CD4-positive, alpha-beta T cell (primary cell): ENCODE measurements at regions not wholly inside any gene's neighbourhood (a gene's known extent, or its start where the extent isn't known, plus 50 kb on each side); places are given as distances from the start of the nearest gene placed in this dataset.

Experiments
- ATAC-seq: fragments of 200-7000 bp; cut with Tn5 transposase; one replicate; pipeline ENCODE4 v1.10.0; 2022; ENCODE audit warnings: mild to moderate bottlenecking; ENCODE audit not compliant: poor library complexity
- CTCF ChIA-PET: fragments of 350-600 bp; sonication (Branson Sonifier 250); formaldehyde crosslinking; loops from one replicate; lab custom pipeline; 2021; ENCODE audit warnings: antibody characterized with exemption, inconsistent platforms; lab: Charles Lee
- POLR2A ChIA-PET: fragments of 350-600 bp; sonication (Branson Sonifier 250); formaldehyde crosslinking; loops from one replicate; lab custom pipeline; 2021; ENCODE audit warnings: antibody characterized with exemption, inconsistent platforms; lab: Charles Lee
- DNase-seq, 14 experiments: peaks; one replicate each; pipeline ENCODE4 v3.0.0-alpha.2; 2013 to 2020; ENCODE audit warnings: mixed read lengths in 2 of 14
- H3K27ac ChIP-seq, 2 donors: one replicate each; pipeline versions ENCODE4 v1.5.1 to v1.7.0; 2013; ENCODE audit warnings: low read length in 2 of 2, low read depth in 1 of 2, mild to moderate bottlenecking in 1 of 2
- H3K27me3 ChIP-seq, 2 experiments: 1 replicate in 1 of 2; 2 replicates in 1 of 2; pipeline versions ENCODE4 v1.6.1 to v1.7.0; 2013; ENCODE audit warnings: low read length in 2 of 2, control low read depth in 1 of 2, mild to moderate bottlenecking in 1 of 2, moderate library complexity in 1 of 2; ENCODE audit not compliant: insufficient read depth in 2 of 2, control insufficient read depth in 1 of 2
- H3K36me3 ChIP-seq: one replicate; pipeline ENCODE4 v1.6.1; 2013; ENCODE audit warnings: low read length, control low read depth; ENCODE audit not compliant: insufficient read depth
- H3K4me1 ChIP-seq: one replicate; pipeline ENCODE4 v1.6.1; 2013; ENCODE audit warnings: low read length, control low read depth; ENCODE audit not compliant: insufficient read depth
- H3K4me3 ChIP-seq: one replicate; pipeline ENCODE4 v1.5.1; 2013; ENCODE audit warnings: mild to moderate bottlenecking, low read length, moderate library complexity
- H3K9me3 ChIP-seq, 2 experiments: 1 replicate in 1 of 2; 2 replicates in 1 of 2; pipeline versions ENCODE4 v1.6.1 to v1.7.0; 2013; ENCODE audit warnings: low read length in 2 of 2, mild to moderate bottlenecking in 2 of 2, control low read depth in 1 of 2, moderate library complexity in 1 of 2; ENCODE audit not compliant: control insufficient read depth in 1 of 2, insufficient read depth in 1 of 2
- H3K27ac Mint-ChIP-seq: one replicate; pipeline ENCODE4 v1.8.0; 2020; ENCODE audit warnings: mixed read lengths
- H3K27me3 Mint-ChIP-seq: one replicate; pipeline ENCODE4 v1.8.0; 2021; ENCODE audit warnings: mixed read lengths
- H3K36me3 Mint-ChIP-seq: one replicate; pipeline ENCODE4 v1.8.0; 2021; ENCODE audit warnings: low read depth, mixed read lengths
- H3K4me1 Mint-ChIP-seq: one replicate; pipeline ENCODE4 v1.8.0; 2021; ENCODE audit warnings: low read depth, mixed read lengths
- H3K4me3 Mint-ChIP-seq: one replicate; pipeline ENCODE4 v1.8.0; 2020; ENCODE audit warnings: mild to moderate bottlenecking, mixed read lengths
- H3K9me3 Mint-ChIP-seq: one replicate; pipeline ENCODE4 v1.8.0; 2020; ENCODE audit warnings: mixed read lengths
- CTCF ChIP-seq: fragments of 200-600 bp; IDR thresholded peaks from one replicate; pipeline ENCODE4 v1.8.0; 2022; ENCODE audit warnings: antibody characterized with exemption, mild to moderate bottlenecking
- intact Hi-C, 2 experiments: fragments of 100-400 bp; cut with DNase I in 1 of 2; cut with micrococcal nuclease in 1 of 2; formaldehyde crosslinking; loops; one replicate each; pipeline versions ENCODE4 v1.15.1 to v1.9.0; 2023 to 2025; cut with DNase I, micrococcal nuclease

GRCh38 chr4:180134091-180134866, 2108.9 kb upstream of the TENM3 start:
- Mint-ChIP-seq H3K4me3 (no peak overlapping the region), H3K4me1 (no peaks in the 10 kb centered on the region), H3K27ac (no peak overlapping the region), H3K9me3 (peaks cover 2% of the 10 kb centered on the region), H3K36me3 (no peaks in the 10 kb centered on the region), H3K27me3 (no peaks in the 10 kb centered on the region)
- no peaks in the 10 kb centered on the region for H3K9me3 ChIP-seq
- ATAC-seq (no peak), DNase-seq (no peak)
- H3K27ac ChIP-seq: no peak overlapping the region
- POLR2A ChIA-PET: no interaction called here
- no peak for TF ChIP-seq CTCF
- no peaks in the 10 kb centered on the region for H3K27me3 ChIP-seq
- H3K4me3 ChIP-seq: no peak overlapping the region
- intact Hi-C loops: no loop called here
- no peaks in the 10 kb centered on the region for H3K4me1 ChIP-seq
- CTCF ChIA-PET: no interaction called here
- no peaks in the 10 kb centered on the region for H3K36me3 ChIP-seq

- H3K9me3 ChIP-seq: peaks cover 0 to 3% of the 10 kb centered on the region in 2 experiments
- no peaks in the 10 kb centered on the region for H3K9me3 Mint-ChIP-seq
- DNase-seq (no peak), ATAC-seq (no peak)
- ChIA-PET POLR2A (no interaction called here), CTCF (no interaction called here)
- no peak for TF ChIP-seq CTCF
- H3K4me1 Mint-ChIP-seq: no peaks in the 10 kb centered on the region
- H3K4me1 ChIP-seq: no peaks in the 10 kb centered on the region
- no peaks in the 10 kb centered on the region for H3K27me3 Mint-ChIP-seq
- no peak overlapping the region for H3K27ac ChIP-seq
- no peak overlapping the region for H3K4me3 ChIP-seq
- no peaks in the 10 kb centered on the region for H3K36me3 Mint-ChIP-seq
- intact Hi-C loops: no loop called here
- H3K36me3 ChIP-seq: no peaks in the 10 kb centered on the region
- H3K27ac Mint-ChIP-seq: no peak overlapping the region
- no peaks in the 10 kb centered on the region for H3K27me3 ChIP-seq
- H3K4me3 Mint-ChIP-seq: no peak overlapping the region
Measured at GRCh38 chr4:180141734-180142133, 2101.5 kb upstream of the TENM3 start.

GRCh38 chr4:180148737-180149136, 2094.5 kb upstream of the TENM3 start:
- Histone ChIP-seq H3K36me3 (no peaks in the 10 kb centered on the region), H3K4me1 (no peaks in the 10 kb centered on the region), H3K9me3 (peaks cover 0 to 4% of the 10 kb centered on the region in 2 experiments), H3K27me3 (no peaks in the 10 kb centered on the region), H3K27ac (no peak overlapping the region), H3K4me3 (no peak overlapping the region)
- no peaks in the 10 kb centered on the region for H3K36me3 Mint-ChIP-seq
- intact Hi-C loops: no loop called here
- no peaks in the 10 kb centered on the region for H3K4me1 Mint-ChIP-seq
- H3K27me3 Mint-ChIP-seq: no peaks in the 10 kb centered on the region
- no peak for ATAC-seq
- CTCF ChIA-PET: no interaction called here
- POLR2A ChIA-PET: no interaction called here
- H3K9me3 Mint-ChIP-seq: peaks cover 5% of the 10 kb centered on the region
- no peak overlapping the region for H3K4me3 Mint-ChIP-seq
- no peak for TF ChIP-seq CTCF
- DNase-seq: no peak
- H3K27ac Mint-ChIP-seq: no peak overlapping the region
